ENCODE measurements at regions not wholly inside any gene's neighbourhood (a gene's known extent, or its start where the extent isn't known, plus 50 kb on each side); places are given as distances from the start of the nearest gene placed in this dataset.

GRCh38 chr3:26171006-26171405, 381.1 kb downstream of the OXSM start:
- no peak for FAIRE-seq
- Histone ChIP-seq H3K4me3 (ENCODE audit: low read depth, low read length) (no peak overlapping the region), H3K36me3 (ENCODE audit: control insufficient read depth, insufficient read depth, low read length) (no peaks in the 10 kb centered on the region), H3K27me3 (ENCODE audit: control insufficient read depth, insufficient read depth, low read length) (no peaks in the 10 kb centered on the region)
- no peak for TF ChIP-seq CTCF (IDR thresholded peaks at IDR 0.05; ENCODE audit: insufficient read depth, low read length, severe bottlenecking)
- DNase-seq (ENCODE audit: low read depth) = no peak

- H3K27me3 ChIP-seq (ENCODE audit: control insufficient read depth, insufficient read depth, low read length) = no peaks in the 10 kb centered on the region
- no peak for TF ChIP-seq CTCF (IDR thresholded peaks at IDR 0.05; ENCODE audit: insufficient read depth, low read length, severe bottlenecking)
- H3K4me3 ChIP-seq (ENCODE audit: low read depth, low read length) = no peak overlapping the region
- DNase-seq (ENCODE audit: low read depth) (no peak), FAIRE-seq (no peak)
- H3K36me3 ChIP-seq (ENCODE audit: control insufficient read depth, insufficient read depth, low read length) = no peaks in the 10 kb centered on the region
Measured at GRCh38 chr3:26191556-26191955, 401.7 kb downstream of the OXSM start.

GRCh38 chr3:26193558-26193957, 403.7 kb downstream of the OXSM start:
- H3K27me3 ChIP-seq (ENCODE audit: control insufficient read depth, insufficient read depth, low read length) = no peaks in the 10 kb centered on the region
- H3K4me3 ChIP-seq (ENCODE audit: low read depth, low read length) = no peak overlapping the region
- TF ChIP-seq CTCF (IDR thresholded peaks at IDR 0.05; ENCODE audit: insufficient read depth, low read length, severe bottlenecking) = no peak
- H3K36me3 ChIP-seq (ENCODE audit: control insufficient read depth, insufficient read depth, low read length) = no peaks in the 10 kb centered on the region
- DNase-seq (ENCODE audit: low read depth) (no peak), FAIRE-seq (no peak)

GRCh38 chr3:26196781-26197180, 406.9 kb downstream of the OXSM start:
- no peak overlapping the region for H3K4me3 ChIP-seq (ENCODE audit: low read depth, low read length)
- H3K27me3 ChIP-seq (ENCODE audit: control insufficient read depth, insufficient read depth, low read length) = no peaks in the 10 kb centered on the region
- FAIRE-seq (no peak), DNase-seq (ENCODE audit: low read depth) (no peak)
- no peaks in the 10 kb centered on the region for H3K36me3 ChIP-seq (ENCODE audit: control insufficient read depth, insufficient read depth, low read length)
- TF ChIP-seq CTCF (IDR thresholded peaks at IDR 0.05; ENCODE audit: insufficient read depth, low read length, severe bottlenecking) = no peak

- Histone ChIP-seq H3K4me3 (ENCODE audit: low read depth, low read length) (no peak overlapping the region), H3K36me3 (ENCODE audit: control insufficient read depth, insufficient read depth, low read length) (no peaks in the 10 kb centered on the region), H3K27me3 (ENCODE audit: control insufficient read depth, insufficient read depth, low read length) (no peaks in the 10 kb centered on the region)
- TF ChIP-seq CTCF (IDR thresholded peaks at IDR 0.05; ENCODE audit: insufficient read depth, low read length, severe bottlenecking) = no peak
- FAIRE-seq (no peak), DNase-seq (ENCODE audit: low read depth) (peak; percentile 19)
Measured at GRCh38 chr3:26198609-26199008, 408.7 kb downstream of the OXSM start.

GRCh38 chr3:26202169-26202568, 412.3 kb downstream of the OXSM start:
- H3K27me3 ChIP-seq (ENCODE audit: control insufficient read depth, insufficient read depth, low read length) = no peaks in the 10 kb centered on the region
- DNase-seq (ENCODE audit: low read depth) (no peak), FAIRE-seq (no peak)
- H3K4me3 ChIP-seq (ENCODE audit: low read depth, low read length) = no peak overlapping the region
- no peak for TF ChIP-seq CTCF (IDR thresholded peaks at IDR 0.05; ENCODE audit: insufficient read depth, low read length, severe bottlenecking)
- H3K36me3 ChIP-seq (ENCODE audit: control insufficient read depth, insufficient read depth, low read length) = no peaks in the 10 kb centered on the region
